Pancreas (tissue), 10 donors: ENCODE measurements at regions not wholly inside any gene's neighbourhood (a gene's known extent, or its start where the extent isn't known, plus 50 kb on each side); places are given as distances from the start of the nearest gene placed in this dataset.

ENCODE experiments used
- ATAC-seq, 4 donors: fragments of 200-7000 bp; cut with Tn5 transposase; one replicate each; pipeline versions ENCODE4 v1.8.0 to v1.9.1; 2020; ENCODE audit warnings: mild to moderate bottlenecking in 4 of 4, moderate library complexity in 4 of 4
- DNase-seq, 6 donors: peaks; one replicate each; pipeline ENCODE4 v3.0.0-alpha.2; 2020
- FAIRE-seq: peaks from 2 replicates; lab custom pipeline; 2012; peaks lifted over from hg19 to GRCh38; lab: Jason Lieb, UNC
- H3K27ac ChIP-seq, 4 donors: fragments of 200-600 bp; sonication (generic); 1 replicate in 3 of 4; 2 replicates in 1 of 4; pipeline versions ENCODE4 v1.5.0 to v1.8.0; 2020
- H3K27me3 ChIP-seq, 4 donors: fragments of 200-600 bp; one replicate each; pipeline ENCODE4 v1.8.0; 2021
- H3K36me3 ChIP-seq, 3 donors: fragments of 200-600 bp; sonication (generic) in 1 of 3; one replicate each; pipeline versions ENCODE4 v1.5.0 to v1.8.0; 2020 to 2021
- H3K4me1 ChIP-seq, 3 donors: fragments of 200-600 bp; one replicate each; pipeline ENCODE4 v1.8.0; 2021
- H3K4me3 ChIP-seq, 4 donors: fragments of 200-600 bp; sonication (generic) in 2 of 4; one replicate each; pipeline versions ENCODE4 v1.5.0 to v1.8.0; 2020 to 2021
- H3K9me3 ChIP-seq, 4 donors: fragments of 200-600 bp; one replicate each; pipeline ENCODE4 v1.8.0; 2021
- WGBS, 2 donors: extraction: QIAGEN DNeasy Blood & Tissue Kit; methylation state at CpG; one replicate each; pipeline ENCODE4 v1.1.7; 2013; 5-methylcytosine and 5-hydroxymethylcytosine counted together
- intact Hi-C, 3 donors: fragments of 100-400 bp; cut with DNase I; formaldehyde crosslinking; loops; one replicate each; pipeline versions ENCODE4 v1.11.1 to v1.14.2; 2022
- TF ChIP-seq, protein P1 (sequence below), 4 donors: fragments of 200-600 bp; sonication (generic) in 3 of 4; IDR thresholded peaks; one replicate each; pipeline versions ENCODE4 v1.5.0 to v1.8.0; 2021; ENCODE audit warnings: antibody characterized with exemption in 4 of 4
- donor health status: healthy with polysubstance abuse.
- donor health status: DM: no; HTN: no; CAD: no; lungs with moderate emphysema.
- donor health status: DM: no; HTN: no; CAD: no.
- donor health status: control.
- donor health status: control.
- donor health status: Bipolar disorder and iron deficiency.
- donor health status: DM: yes; HTN: yes; CAD: no.
- donor health status: DM: no; HTN: no; CAD: no.
- donor health status: DM: no; HTN: no; CAD: no.
- donor health status: DM: yes; HTN: yes; CAD: no.

DNA sequence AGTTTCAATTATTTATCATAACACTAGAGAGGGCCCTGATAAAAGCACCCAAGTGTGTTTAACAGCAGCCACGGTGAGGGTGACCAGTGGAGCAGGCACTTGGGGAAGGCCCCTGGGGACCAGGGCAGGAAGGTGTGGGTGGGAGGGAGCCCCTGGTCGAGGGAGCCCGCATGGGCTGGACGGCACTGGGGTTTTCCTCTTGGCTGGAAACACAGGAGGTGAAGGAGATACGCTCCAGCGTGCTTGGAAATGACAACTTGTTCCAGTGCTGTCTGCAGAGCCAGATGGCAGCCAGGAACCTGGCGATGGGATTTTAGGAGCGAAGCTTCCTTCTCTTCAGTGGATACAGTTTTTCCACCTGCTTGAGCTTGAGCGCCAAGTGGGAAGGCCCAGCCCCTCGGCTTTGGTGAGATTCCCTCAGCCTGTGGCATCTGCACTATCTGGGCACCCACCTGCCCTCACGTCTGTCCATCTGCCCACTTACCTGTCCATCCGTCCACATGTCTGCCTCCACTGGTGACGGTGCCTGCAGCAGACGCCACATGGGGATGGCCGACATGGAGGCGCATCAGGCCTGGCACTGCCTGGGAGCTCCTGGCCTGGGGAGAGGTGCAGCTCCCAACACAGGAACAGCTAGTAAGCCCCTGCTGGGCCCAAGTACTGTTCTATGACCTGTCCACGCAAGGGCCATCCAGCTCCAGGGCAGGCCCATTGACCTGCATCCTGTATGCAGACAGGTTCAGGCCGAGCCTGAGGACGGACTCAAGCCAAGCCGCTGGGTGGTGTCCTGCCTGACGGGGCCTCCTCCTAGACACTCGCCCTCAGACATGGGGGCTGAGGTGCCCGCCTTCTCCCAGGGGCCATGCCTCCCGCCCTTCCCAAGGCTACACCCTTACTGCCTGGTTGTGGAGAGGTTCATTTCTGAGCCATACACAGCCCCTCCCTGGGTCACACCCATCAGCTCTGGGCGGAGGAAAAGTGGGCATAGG is 192.2 kb upstream of the C14orf180 start:
- ATAC-seq: no peak

DNA sequence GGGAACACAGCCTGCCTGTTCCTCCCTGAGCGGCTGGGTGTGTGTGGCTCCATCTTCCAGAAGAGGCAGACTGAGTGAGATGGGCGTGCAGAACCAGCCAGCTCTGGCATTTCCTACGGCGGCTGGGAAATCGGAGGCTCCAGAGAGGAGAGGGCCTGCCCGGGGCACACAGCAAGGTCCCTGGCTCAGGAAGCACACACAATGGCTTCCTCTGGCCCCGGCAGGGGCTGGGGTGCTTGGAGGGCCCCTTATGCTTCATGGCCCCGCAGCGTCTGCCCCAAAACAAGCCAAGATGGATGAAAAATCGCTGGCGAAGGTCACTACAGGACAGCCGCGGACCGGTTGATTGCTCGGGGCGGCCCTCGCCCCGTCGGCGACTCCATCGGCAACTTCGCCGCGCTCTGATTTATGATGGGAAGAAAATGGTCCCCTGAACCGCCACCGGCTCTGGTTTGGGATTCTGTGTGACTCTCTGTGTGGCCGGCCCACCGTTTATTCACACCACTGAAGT is 191.5 kb upstream of the C14orf180 start:
- DNase-seq (peak in 2 of 6 donors; percentile 5 to 47), FAIRE-seq (no peak), ATAC-seq (no peak)
- Histone ChIP-seq H3K4me3 (no peak overlapping the region), H3K27ac (no peak overlapping the region), H3K36me3 (no peaks in the 10 kb centered on the region), H3K27me3 (no peaks in the 10 kb centered on the region), H3K4me1 (no peaks in the 10 kb centered on the region), H3K9me3 (no peaks in the 10 kb centered on the region)
- TF ChIP-seq, protein P1, sequence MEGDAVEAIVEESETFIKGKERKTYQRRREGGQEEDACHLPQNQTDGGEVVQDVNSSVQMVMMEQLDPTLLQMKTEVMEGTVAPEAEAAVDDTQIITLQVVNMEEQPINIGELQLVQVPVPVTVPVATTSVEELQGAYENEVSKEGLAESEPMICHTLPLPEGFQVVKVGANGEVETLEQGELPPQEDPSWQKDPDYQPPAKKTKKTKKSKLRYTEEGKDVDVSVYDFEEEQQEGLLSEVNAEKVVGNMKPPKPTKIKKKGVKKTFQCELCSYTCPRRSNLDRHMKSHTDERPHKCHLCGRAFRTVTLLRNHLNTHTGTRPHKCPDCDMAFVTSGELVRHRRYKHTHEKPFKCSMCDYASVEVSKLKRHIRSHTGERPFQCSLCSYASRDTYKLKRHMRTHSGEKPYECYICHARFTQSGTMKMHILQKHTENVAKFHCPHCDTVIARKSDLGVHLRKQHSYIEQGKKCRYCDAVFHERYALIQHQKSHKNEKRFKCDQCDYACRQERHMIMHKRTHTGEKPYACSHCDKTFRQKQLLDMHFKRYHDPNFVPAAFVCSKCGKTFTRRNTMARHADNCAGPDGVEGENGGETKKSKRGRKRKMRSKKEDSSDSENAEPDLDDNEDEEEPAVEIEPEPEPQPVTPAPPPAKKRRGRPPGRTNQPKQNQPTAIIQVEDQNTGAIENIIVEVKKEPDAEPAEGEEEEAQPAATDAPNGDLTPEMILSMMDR (IDR thresholded peaks at IDR 0.05): no peak
- 69 to 80% methylated on average over 28 of the region's 28 CpGs for WGBS, 2 donors
- intact Hi-C loops: no loop called here

More for the DNA sequence above, 192.2 kb upstream of the C14orf180 start:
- Histone ChIP-seq H3K9me3 (no peaks in the 10 kb centered on the region), H3K36me3 (no peaks in the 10 kb centered on the region), H3K27me3 (no peaks in the 10 kb centered on the region), H3K4me1 (no peaks in the 10 kb centered on the region), H3K4me3 (no peak overlapping the region), H3K27ac (no peak overlapping the region)
- intact Hi-C loops: no loop called here
- peak in 2 of 6 donors; percentile 4 to 50 for DNase-seq
- WGBS, 2 donors: 69 to 76% methylated on average over 25 of the region's 25 CpGs
- TF ChIP-seq, protein P1 (IDR thresholded peaks at IDR 0.05): no peak
- FAIRE-seq: no peak

DNA sequence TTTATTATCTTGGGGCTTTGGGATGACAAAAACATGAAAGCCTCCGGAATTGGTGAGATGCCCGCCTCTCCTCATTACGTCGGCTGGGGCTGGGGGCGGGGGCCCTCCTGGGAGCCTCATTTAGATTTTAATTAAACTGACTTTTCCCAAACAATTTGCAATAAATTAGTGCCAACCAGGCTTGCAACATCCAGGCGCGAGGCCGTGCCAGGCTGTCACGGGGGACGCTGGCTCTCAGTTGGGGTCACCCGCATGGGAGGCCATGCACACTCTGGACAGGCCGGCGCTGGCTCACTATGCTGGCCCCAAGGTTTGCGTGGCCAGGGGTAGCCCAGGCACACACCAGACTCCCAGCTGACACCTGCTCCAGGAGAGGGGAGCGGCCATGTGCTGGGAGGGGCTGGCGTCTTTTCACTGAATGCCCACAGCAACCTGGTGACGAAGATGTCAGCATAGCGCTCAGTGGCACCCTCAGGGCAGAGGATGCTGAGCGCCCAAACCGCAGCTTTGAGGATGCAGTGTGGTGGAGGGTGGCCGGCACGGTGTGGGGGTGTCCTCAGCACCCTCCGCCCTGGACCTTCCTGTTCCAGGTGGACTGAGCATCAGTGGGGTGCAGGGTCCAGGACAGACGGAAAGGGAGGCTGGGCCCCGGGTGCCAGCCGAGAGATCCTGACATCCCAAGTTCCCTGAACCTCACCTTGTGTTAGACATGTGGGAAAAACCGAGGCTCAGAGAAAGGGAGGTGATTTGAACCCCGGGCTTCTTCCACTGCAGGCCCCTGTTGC is 190.8 kb upstream of the C14orf180 start:
- no peak for FAIRE-seq
- H3K27ac ChIP-seq: no peak overlapping the region
- WGBS, 2 donors: 72 to 81% methylated on average over 28 of the region's 28 CpGs

DNA sequence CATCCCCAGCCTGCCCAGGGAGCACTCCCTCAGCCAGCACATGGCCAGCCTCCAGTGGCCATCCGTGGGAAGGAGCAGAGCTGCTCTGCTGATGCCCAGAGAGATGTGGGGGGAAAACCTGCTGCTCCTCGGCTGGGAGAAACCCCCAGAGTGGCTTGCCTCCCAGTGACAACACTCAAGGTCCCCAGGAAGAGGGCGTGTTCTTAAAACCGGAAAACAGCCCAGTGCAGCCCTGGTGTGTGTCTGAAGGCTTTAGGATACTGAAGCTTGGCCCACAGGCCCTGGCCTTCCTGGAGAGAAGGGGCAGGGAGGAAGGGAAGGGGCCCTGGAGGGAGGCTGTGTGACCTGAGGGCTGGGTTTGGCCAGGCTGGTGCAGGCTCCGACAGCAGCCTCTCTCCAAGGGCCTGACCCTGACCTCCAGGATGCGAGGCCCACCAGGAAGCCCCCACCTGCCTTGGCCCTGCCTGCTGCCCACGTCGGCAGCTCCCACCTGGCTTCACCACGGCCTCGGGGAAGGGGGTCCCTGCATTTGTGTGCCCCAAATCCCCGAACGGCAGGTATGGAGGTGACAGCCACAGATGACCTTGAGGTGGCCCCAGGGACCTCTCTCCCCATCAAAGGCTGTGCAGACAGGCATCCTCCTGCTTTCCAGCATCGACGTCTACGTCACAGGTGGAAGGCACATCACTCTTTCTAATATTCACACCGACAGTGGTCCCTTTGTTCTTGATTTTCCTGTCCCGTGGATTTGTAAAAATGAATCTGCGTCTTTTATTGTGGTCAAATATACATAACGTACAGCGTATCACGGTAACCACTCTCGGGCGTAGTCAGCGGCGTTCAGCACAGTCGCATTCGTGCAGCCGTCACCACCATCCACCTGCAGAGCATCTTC is 190.0 kb upstream of the C14orf180 start:
- no peak for FAIRE-seq
- Histone ChIP-seq H3K9me3 (no peaks in the 10 kb centered on the region), H3K27me3 (no peaks in the 10 kb centered on the region), H3K4me3 (no peak overlapping the region), H3K27ac (no peak overlapping the region), H3K36me3 (no peaks in the 10 kb centered on the region), H3K4me1 (no peaks in the 10 kb centered on the region)
- no peak for ATAC-seq
- intact Hi-C loops: no loop called here
- TF ChIP-seq, protein P1 (IDR thresholded peaks at IDR 0.05): no peak
- peak in 1 of 6 donors; percentile 25 for DNase-seq
- 49 to 64% methylated on average over 28 of the region's 28 CpGs for WGBS, 2 donors

More for the DNA sequence above, 190.8 kb upstream of the C14orf180 start:
- Histone ChIP-seq H3K9me3 (no peaks in the 10 kb centered on the region), H3K36me3 (no peaks in the 10 kb centered on the region), H3K4me1 (no peaks in the 10 kb centered on the region), H3K27me3 (no peaks in the 10 kb centered on the region), H3K4me3 (no peak overlapping the region)
- intact Hi-C loops: no loop called here
- TF ChIP-seq, protein P1 (IDR thresholded peaks at IDR 0.05): no peak
- DNase-seq (peak in 1 of 6 donors; percentile 35), ATAC-seq (no peak)
